ENCODE measurements at regions not wholly inside any gene's neighbourhood (a gene's known extent, or its start where the extent isn't known, plus 50 kb on each side); places are given as distances from the start of the nearest gene placed in this dataset.

- TF ChIP-seq ZNF101 (CRISPR knock-in tag; IDR thresholded peaks at IDR 0.05; ENCODE audit: borderline replicate concordance, low read depth) (no peak), SMAD1 (CRISPR knock-in tag; IDR thresholded peaks at IDR 0.05; ENCODE audit: borderline replicate concordance, low read depth) (peak; percentile 59; the same call in 1 of the 2 replicates), NR2F6 (IDR thresholded peaks at IDR 0.05) (peak; percentile 6; the same call in 1 of the 2 replicates), NR2F6 (CRISPR knock-in tag; IDR thresholded peaks at IDR 0.05) (peak; percentile 95), ELK4 (CRISPR knock-in tag; IDR thresholded peaks at IDR 0.05; ENCODE audit: borderline replicate concordance) (no peak), U2AF2 (IDR thresholded peaks at IDR 0.05; ENCODE audit: low read depth, low read length) (no peak), RFX5 (IDR thresholded peaks at IDR 0.05; ENCODE audit: low read depth, low read length) (no peak), ZBTB38 (CRISPR knock-in tag; IDR thresholded peaks at IDR 0.05) (peak; percentile 86; the same call in 1 of the 2 replicates), FOXP1 (IDR thresholded peaks at IDR 0.05) (no peak), FOXP1 (CRISPR knock-in tag; IDR thresholded peaks at IDR 0.05) (no peak), ZBTB3 (CRISPR knock-in tag; IDR thresholded peaks at IDR 0.05; ENCODE audit: borderline replicate concordance, low read depth) (no peak), MAFF (IDR thresholded peaks at IDR 0.05; ENCODE audit: low read depth, low read length) (no peak), MEF2D (CRISPR knock-in tag; IDR thresholded peaks at IDR 0.05) (no peak), ZNF883 (CRISPR knock-in tag; IDR thresholded peaks at IDR 0.05; ENCODE audit: not compliant biosample characterization) (peak; percentile 26), HMGXB3 (CRISPR knock-in tag; IDR thresholded peaks at IDR 0.05; ENCODE audit: borderline replicate concordance) (peak; percentile 77; the same call in 1 of the 2 replicates), STAT6 (CRISPR knock-in tag; IDR thresholded peaks at IDR 0.05; ENCODE audit: borderline replicate concordance) (no peak; the same call in 1 of the 2 replicates), KDM5B (CRISPR knock-in tag; IDR thresholded peaks at IDR 0.05; ENCODE audit: borderline replicate concordance) (peak; percentile 93; the same call in 1 of the 2 replicates), ZNF12 (CRISPR knock-in tag; IDR thresholded peaks at IDR 0.05) (peak; percentile 43; the same call in 1 of the 2 replicates), ATAD3A (CRISPR knock-in tag; IDR thresholded peaks at IDR 0.05) (no peak), ZNF367 (CRISPR knock-in tag; IDR thresholded peaks at IDR 0.05; ENCODE audit: borderline replicate concordance) (no peak), YEATS4 (CRISPR knock-in tag; IDR thresholded peaks at IDR 0.05; ENCODE audit: borderline replicate concordance) (peak; percentile 91), CEBPG (CRISPR knock-in tag; IDR thresholded peaks at IDR 0.05) (peak; percentile 95)
Observed at GRCh38 chr7:149624419-149625339, 127.1 kb upstream of the ZNF746 start (continued).

Data from HepG2 (cell line).